Prostate gland (tissue), 2 donors: ENCODE measurements at regions not wholly inside any gene's neighbourhood (a gene's known extent, or its start where the extent isn't known, plus 50 kb on each side); places are given as distances from the start of the nearest gene placed in this dataset.

Experiments used
- DNase-seq: peaks from one replicate; pipeline ENCODE4 v3.0.0-alpha.2; 2019; ENCODE audit warnings: low spot score
- H3K27ac ChIP-seq, 2 donors: fragments of 200-600 bp; sonication (generic); 2 replicates each; pipeline ENCODE4 v1.5.1; 2017 to 2019
- H3K27me3 ChIP-seq: fragments of 200-600 bp; sonication (generic); replicated peaks from 2 replicates; pipeline ENCODE4 v1.5.1; 2019; ENCODE audit not compliant: insufficient read depth
- H3K36me3 ChIP-seq, 2 donors: fragments of 200-600 bp; sonication (generic); 1 replicate in 1 of 2; 2 replicates in 1 of 2; pipeline versions ENCODE4 v1.5.1 to v1.8.1; 2017 to 2019
- H3K4me1 ChIP-seq: fragments of 200-600 bp; sonication (generic); replicated peaks from 2 replicates; pipeline ENCODE4 v1.5.1; 2019
- H3K4me3 ChIP-seq, 2 donors: fragments of 200-600 bp; sonication (generic); 2 replicates each; pipeline ENCODE4 v1.5.1; 2017 to 2019
- H3K9me3 ChIP-seq: fragments of 200-600 bp; sonication (generic); 2 replicates; pipeline ENCODE4 v1.5.1; 2017
- POLR2A ChIP-seq: fragments of 450-650 bp; IDR thresholded peaks from one replicate; pipeline ENCODE4 v1.6.1; 2016; ENCODE audit warnings: antibody characterized with exemption, mild to moderate bottlenecking
- POLR2AphosphoS5 ChIP-seq: sonication (generic); formaldehyde crosslinking; IDR thresholded peaks from one replicate; pipeline ENCODE4 v1.6.1; 2017; ENCODE audit warnings: antibody characterized with exemption
- WGBS: methylation state at CpG from one replicate; pipeline ENCODE4 v1.1.5; 2018; 5-methylcytosine and 5-hydroxymethylcytosine counted together
- intact Hi-C: fragments of 100-400 bp; cut with DNase I; formaldehyde crosslinking; loops from one replicate; pipeline ENCODE4 v1.14.2; 2022
- TF ChIP-seq, protein P1 (sequence below), 4 experiments: fragments of 200-600 bp in 2 of 4; fragments of 450-650 bp in 2 of 4; sonication (generic) in 2 of 4; IDR thresholded peaks; 1 replicate in 3 of 4; 2 replicates in 1 of 4; pipeline ENCODE4 v1.5.1; 2016 to 2019; ENCODE audit warnings: antibody characterized with exemption in 4 of 4, mild to moderate bottlenecking in 2 of 4, moderate library complexity in 2 of 4

DNA sequence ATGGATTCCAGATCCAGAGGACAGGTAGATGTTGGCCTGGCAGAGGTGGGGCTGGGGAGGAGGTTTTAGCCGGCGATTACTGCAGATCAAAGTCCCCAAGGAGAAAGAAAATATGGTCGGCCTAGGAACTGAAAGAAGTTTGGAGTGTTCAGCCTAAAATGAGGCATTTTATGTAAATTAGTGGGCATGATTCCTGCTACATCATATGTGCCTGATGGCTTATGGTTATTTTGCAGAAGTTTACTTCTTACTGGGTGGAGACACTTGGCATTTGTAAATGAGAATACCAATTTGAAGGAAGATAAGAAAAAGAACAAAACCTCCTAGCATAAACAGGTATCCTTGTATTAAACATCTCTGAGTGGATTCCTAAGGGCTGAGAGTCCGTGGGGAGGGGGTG is 149.3 kb downstream of the FOXL1 start:
- H3K36me3 ChIP-seq = no peaks in the 10 kb centered on the region
- WGBS = 87% methylated on average over 4 of the region's 4 CpGs
- H3K9me3 ChIP-seq = no peaks in the 10 kb centered on the region
- intact Hi-C loops = no loop called here
- no peak overlapping the region for H3K27ac ChIP-seq
- peaks cover 12% of the 10 kb centered on the region for H3K27me3 ChIP-seq
- no peak for TF ChIP-seq POLR2A
- TF ChIP-seq POLR2AphosphoS5 = no peak
- TF ChIP-seq, protein P1, sequence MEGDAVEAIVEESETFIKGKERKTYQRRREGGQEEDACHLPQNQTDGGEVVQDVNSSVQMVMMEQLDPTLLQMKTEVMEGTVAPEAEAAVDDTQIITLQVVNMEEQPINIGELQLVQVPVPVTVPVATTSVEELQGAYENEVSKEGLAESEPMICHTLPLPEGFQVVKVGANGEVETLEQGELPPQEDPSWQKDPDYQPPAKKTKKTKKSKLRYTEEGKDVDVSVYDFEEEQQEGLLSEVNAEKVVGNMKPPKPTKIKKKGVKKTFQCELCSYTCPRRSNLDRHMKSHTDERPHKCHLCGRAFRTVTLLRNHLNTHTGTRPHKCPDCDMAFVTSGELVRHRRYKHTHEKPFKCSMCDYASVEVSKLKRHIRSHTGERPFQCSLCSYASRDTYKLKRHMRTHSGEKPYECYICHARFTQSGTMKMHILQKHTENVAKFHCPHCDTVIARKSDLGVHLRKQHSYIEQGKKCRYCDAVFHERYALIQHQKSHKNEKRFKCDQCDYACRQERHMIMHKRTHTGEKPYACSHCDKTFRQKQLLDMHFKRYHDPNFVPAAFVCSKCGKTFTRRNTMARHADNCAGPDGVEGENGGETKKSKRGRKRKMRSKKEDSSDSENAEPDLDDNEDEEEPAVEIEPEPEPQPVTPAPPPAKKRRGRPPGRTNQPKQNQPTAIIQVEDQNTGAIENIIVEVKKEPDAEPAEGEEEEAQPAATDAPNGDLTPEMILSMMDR (IDR thresholded peaks at IDR 0.05) = no peak
- H3K4me3 ChIP-seq = no peak overlapping the region
- no peaks in the 10 kb centered on the region for H3K4me1 ChIP-seq
- no peak for DNase-seq

DNA sequence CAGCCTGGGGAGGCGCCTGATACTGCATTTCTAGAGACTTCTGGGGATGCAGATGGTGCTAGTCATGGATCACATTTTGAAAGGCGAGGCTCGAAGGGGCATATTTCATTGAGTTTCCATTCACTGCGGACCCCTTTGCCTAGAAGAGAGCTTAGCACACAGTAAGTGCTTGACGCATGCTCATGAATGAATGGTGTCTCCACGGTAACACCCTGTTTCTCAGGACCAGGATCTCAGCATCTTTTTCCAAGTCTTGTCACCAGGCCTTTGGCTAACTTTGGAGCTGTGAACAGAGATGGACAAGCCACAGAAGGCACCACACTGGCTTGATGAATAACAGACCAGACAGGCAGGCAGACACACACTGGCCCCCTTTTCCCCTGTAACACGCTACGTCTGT is 151.3 kb downstream of the FOXL1 start:
- TF ChIP-seq POLR2AphosphoS5 (no peak), POLR2A (no peak)
- TF ChIP-seq, protein P1 (IDR thresholded peaks at IDR 0.05) = no peak
- peaks cover 21% of the 10 kb centered on the region for H3K27me3 ChIP-seq
- H3K36me3 ChIP-seq = no peaks in the 10 kb centered on the region
- intact Hi-C loops = no loop called here
- H3K4me1 ChIP-seq = no peaks in the 10 kb centered on the region
- H3K27ac ChIP-seq = no peak overlapping the region
- no peak for DNase-seq
- no peak overlapping the region for H3K4me3 ChIP-seq
- no peaks in the 10 kb centered on the region for H3K9me3 ChIP-seq
- 79% methylated on average over 8 of the region's 8 CpGs for WGBS

DNA sequence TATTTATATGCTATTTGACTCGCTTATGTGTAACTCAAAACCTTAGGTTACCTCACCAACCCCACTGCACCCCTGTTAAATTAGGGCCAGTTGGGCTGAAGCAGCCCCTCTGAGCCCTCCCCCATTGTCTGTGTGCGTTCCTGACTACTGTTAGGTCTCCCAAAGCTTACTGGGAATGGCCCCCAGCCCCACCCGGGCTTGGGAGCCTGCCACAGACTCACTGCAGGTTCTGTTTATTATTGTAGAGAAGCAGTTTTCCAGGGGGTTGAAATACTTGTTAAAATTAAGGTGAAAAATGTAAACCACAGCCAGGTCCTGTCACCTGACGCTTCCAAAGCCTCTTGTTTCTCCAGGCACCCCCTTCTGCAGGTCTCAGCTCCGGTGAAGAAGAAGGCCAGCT is 151.7 kb downstream of the FOXL1 start:
- 56% methylated on average over 5 of the region's 5 CpGs for WGBS
- no peaks in the 10 kb centered on the region for H3K4me1 ChIP-seq
- intact Hi-C loops = no loop called here
- DNase-seq = no peak
- H3K27ac ChIP-seq = no peak overlapping the region
- H3K9me3 ChIP-seq = no peaks in the 10 kb centered on the region
- peaks cover 21% of the 10 kb centered on the region for H3K27me3 ChIP-seq
- TF ChIP-seq, protein P1 (IDR thresholded peaks at IDR 0.05) = no peak
- TF ChIP-seq POLR2A = no peak
- TF ChIP-seq POLR2AphosphoS5 = no peak
- H3K4me3 ChIP-seq = no peak overlapping the region
- no peaks in the 10 kb centered on the region for H3K36me3 ChIP-seq

DNA sequence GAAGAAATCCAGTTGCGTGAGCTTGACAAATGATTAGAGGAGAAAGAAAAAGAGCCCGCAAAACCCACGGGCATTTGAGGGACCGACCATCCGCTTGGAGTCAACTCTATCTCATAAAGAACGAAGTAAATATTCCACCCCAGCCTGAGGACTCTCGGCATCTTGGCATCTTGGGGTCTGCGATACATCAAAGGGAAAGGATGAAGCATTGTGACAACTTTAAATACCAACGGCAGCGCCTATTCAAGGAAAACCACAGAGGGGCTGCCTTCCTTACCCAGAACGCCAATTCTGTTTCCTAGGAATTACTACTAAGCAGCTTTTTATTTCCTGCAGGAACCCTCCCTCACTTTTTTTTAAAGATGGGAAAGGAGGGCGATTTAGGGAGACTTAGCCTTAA is 152.2 kb downstream of the FOXL1 start:
- DNase-seq = no peak
- H3K4me3 ChIP-seq = no peak overlapping the region
- 25% methylated on average over 12 of the region's 12 CpGs for WGBS
- intact Hi-C loops = no loop called here
- no peaks in the 10 kb centered on the region for H3K4me1 ChIP-seq
- H3K9me3 ChIP-seq = no peaks in the 10 kb centered on the region
- H3K36me3 ChIP-seq = no peaks in the 10 kb centered on the region
- no peak overlapping the region for H3K27ac ChIP-seq
- H3K27me3 ChIP-seq = peaks cover 21% of the 10 kb centered on the region
- TF ChIP-seq, protein P1 (IDR thresholded peaks at IDR 0.05) = no peak
- TF ChIP-seq POLR2AphosphoS5 = no peak
- TF ChIP-seq POLR2A = no peak

DNA sequence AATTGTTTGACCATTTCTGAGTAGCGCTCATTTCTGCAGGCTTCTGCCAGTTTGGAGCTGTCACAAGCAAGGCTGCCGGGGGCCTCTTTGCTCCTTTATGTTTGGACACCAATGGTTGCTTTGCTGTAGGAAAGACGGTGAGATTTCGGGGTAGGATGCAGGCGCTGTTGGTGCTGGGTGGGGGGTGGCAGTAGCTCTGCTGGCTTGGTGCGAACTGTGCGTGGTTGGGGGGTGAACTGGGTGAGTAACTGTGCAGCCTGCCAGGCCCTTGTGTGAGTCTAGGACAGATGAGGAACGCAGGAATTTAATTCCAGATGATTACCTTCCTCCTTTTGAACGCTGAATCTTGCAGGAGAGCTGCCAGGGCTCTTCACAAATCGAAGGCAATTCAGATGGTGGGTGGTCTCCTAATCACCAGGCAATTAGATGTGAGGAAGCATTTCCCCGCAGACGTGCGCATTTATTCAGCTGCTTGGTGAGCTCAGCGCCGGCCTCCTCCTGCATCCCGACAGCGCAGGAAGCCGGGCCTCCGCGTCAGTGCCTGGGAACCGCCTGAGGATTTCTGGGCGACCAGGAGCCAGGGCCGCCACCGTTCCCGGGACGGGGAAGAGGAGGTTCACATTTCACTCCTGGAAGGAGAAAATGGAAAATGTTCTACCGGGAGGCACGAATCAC is 154.4 kb downstream of the FOXL1 start:
- WGBS = 42% methylated on average over 28 of the region's 28 CpGs
- Histone ChIP-seq H3K4me3 (no peak overlapping the region), H3K27me3 (peaks cover 21% of the 10 kb centered on the region), H3K27ac (no peak overlapping the region), H3K9me3 (no peaks in the 10 kb centered on the region), H3K4me1 (no peaks in the 10 kb centered on the region), H3K36me3 (no peaks in the 10 kb centered on the region)
- TF ChIP-seq POLR2A (no peak), POLR2AphosphoS5 (no peak)
- TF ChIP-seq, protein P1 (IDR thresholded peaks at IDR 0.05) = no peak
- intact Hi-C loops = no loop called here
- no peak for DNase-seq
